ENCODE measurements at regions not wholly inside any gene's neighbourhood (a gene's known extent, or its start where the extent isn't known, plus 50 kb on each side); places are given as distances from the start of the nearest gene placed in this dataset.

GRCh38 chr10:81073155-81073554 lies 535.5 kb downstream of the SH2D4B start:
- ChIA-PET POLR2A (no interaction called here), CTCF (no interaction called here)

GRCh38 chr10:81081887-81082620 lies 544.4 kb downstream of the SH2D4B start:
- POLR2A ChIA-PET = no interaction called here
- CTCF ChIA-PET = no interaction called here

GRCh38 chr10:81082621-81083376 lies 545.1 kb downstream of the SH2D4B start:
- ChIA-PET CTCF (no interaction called here), POLR2A (no interaction called here)

- ChIA-PET POLR2A (no interaction called here), CTCF (no interaction called here)
Observed at GRCh38 chr10:81093056-81093455, 555.4 kb downstream of the SH2D4B start.

DNA sequence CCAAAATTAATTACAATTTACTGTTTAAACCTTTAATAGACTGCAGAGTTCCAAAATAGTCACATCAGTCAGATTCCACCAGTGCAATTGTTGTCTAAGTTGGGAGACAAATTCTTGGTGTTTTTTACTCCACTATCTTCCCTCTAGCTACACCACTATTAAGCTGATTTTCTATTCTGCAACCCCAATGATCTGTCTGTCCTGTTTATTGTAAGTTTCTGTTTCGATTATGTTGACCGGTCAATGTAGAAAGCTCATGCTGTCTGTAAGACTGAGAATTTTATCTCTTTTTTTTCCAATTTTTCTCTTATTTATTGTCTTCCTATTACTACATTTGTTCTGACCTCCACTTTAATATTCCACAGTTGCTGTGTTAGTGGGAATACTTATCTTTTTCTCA lies 557.5 kb downstream of the SH2D4B start:
- ChIA-PET POLR2A (no interaction called here), CTCF (no interaction called here)

- CTCF ChIA-PET = no interaction called here
- POLR2A ChIA-PET = no interaction called here
Observed at GRCh38 chr10:81096558-81096957, 558.9 kb downstream of the SH2D4B start.

DNA sequence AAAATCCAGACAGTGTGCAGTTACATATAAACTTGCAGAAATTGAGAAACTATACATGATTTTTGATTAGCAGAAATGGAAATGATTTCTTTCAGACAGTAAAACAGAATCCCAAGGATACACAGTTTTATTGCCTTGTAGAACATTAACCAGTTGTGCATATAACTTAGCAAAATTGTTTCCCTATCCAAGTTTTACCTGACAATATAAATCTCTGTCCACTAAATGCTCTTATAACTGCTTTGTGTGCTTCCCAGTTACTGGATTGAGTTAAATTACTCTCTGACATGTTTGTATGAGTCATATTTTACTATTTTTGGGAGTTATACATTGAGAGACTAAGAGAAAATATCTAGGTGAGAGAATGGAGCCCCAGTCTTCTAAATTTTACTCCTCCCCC lies 563.4 kb downstream of the SH2D4B start:
- ChIA-PET POLR2A (no interaction called here), CTCF (no interaction called here)

DNA sequence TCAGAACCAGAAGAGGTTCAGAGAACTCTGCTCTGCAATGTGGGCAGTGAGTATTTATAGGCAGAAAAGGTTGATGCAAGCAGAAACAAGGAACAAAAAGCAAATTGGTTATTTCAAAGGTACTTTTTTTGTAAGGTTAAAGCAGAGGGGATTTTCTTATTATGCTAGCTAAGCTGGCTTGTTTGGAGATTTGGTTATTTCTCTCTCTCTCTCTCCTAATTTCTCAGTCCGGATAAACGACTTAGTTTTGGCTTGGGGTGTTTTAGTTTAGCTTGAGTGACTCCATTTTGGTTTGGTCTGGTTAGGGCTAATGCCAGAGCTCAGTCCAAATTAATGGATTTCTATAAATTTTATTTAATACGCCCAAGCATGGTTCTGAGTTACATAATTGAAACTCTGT lies 566.8 kb downstream of the SH2D4B start:
- ChIA-PET CTCF (no interaction called here), POLR2A (no interaction called here)

DNA sequence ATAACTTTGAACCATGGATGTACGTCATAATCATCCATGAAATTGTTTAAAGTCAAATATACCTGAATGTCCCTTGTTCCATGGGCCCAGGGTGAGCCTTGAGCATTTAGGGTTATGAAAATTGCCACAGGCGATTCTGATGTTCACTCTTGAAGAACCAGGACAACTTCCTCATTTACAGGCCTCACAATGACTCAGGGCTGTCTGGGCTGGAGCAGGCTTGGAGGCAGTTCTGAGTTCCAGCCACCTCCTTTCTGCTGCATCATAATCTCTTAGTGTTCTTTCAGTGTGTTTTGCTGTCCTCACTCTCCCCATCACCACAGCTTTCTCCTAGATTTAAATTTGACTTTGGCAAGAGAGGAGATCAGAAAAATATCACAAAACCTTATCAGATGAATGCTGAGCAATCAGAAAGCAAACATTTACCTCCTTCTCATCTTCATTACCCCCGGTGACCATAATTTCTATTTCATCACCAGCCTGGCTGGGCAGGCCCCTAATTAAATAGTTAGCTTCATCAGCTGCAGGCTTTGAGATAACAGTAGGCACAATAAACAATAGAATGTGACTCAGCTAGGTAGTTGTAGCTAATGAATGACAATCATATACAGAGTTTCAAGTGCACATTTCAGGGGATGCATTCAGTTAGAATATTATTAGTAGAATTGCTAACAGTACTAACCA lies 571.0 kb downstream of the SH2D4B start:
- ChIA-PET CTCF (no interaction called here), POLR2A (no interaction called here)

DNA sequence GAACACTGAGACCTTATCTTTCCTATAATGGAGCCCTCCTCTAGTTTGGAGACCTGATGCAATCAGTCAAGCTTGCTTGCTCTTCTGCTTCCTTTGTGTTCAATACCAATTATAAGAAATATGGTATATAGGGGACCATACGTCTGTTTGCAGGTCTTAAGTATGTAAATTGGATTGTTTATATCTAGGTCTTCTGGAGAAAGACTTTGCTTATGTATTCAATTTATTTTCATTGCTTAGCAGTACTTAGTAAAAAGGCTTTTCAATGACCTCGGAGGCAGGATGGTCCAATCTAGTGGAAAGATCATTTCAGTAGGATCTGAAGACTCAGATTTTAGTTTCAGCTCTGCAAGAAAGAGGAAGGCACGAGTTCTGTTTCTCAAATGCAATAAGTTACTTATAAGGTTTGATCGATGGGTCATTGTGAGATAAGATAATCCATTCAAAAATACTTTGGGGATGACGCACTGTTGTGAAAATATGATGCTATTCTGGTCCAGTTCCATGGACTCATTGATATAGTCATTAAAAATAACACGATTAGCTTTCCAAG lies 571.6 kb downstream of the SH2D4B start:
- ChIA-PET POLR2A (no interaction called here), CTCF (no interaction called here)

DNA sequence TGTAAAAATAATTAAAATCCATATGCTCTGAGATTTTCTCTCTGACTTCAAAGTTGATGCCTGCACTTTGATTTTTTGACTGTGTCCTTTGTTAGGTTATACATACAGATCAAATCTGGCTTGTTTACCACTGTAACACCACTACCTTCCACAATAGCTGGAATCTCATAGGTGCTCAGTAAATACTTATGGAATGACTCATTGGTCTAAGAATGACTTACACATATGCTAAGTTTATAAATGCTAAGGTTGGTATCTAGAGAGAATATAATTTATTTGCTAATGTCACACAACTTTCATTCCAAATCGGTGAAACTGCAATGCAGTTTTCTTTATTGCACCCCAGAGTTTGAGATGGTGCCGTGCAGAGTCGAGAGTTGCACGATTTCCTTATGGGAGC lies 578.5 kb downstream of the SH2D4B start:
- ChIA-PET CTCF (no interaction called here), POLR2A (no interaction called here)

- ChIA-PET POLR2A (no interaction called here), CTCF (no interaction called here)
Observed at GRCh38 chr10:81116990-81117389, 579.3 kb downstream of the SH2D4B start.

DNA sequence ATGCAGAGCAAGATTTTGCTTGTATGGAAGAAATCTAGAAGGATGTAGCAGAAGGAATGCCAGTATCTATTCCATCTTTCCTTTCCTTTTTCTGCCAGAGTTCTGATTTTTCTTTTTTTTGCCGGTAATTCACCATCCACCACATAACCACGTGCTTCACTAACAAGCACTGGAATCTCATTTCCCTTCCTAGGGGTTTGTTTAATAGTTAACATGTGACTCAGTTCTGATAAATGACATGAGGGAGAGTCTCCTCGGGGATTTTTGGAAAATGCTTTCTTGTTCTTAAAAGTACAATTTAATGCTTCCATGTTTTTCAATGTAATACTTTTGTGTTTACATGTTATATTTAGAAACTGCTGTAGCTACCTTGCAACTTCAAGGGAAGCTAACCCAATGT lies 590.2 kb downstream of the SH2D4B start:
- ChIA-PET CTCF (no interaction called here), POLR2A (no interaction called here)

- ChIA-PET POLR2A (no interaction called here), CTCF (no interaction called here)
Observed at GRCh38 chr10:81130014-81130413, 592.3 kb downstream of the SH2D4B start.

- ChIA-PET CTCF (no interaction called here), POLR2A (no interaction called here)
Observed at GRCh38 chr10:81135851-81136250, 598.1 kb downstream of the SH2D4B start.

- CTCF ChIA-PET = no interaction called here
- POLR2A ChIA-PET = no interaction called here
Observed at GRCh38 chr10:81136261-81136660, 598.6 kb downstream of the SH2D4B start.

DNA sequence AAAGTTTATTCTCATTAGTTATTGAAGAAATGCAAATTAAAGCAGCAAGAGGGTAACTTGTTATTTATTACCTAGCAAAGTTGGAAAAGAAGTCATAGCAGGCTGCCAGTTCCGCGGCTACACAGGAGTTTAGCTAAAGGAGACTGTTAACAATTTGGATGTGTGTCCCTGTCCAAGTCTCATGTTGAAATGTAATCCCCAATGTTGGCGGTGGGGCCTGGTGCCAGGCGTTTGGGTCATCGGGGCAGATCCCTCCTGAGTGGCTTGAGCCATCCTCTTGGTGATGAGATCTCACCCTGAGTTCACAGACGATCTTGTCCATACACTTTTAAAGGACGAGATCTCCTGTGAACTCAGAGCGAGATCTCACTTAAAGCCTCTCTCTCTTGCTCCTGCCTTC lies 608.3 kb downstream of the SH2D4B start:
- CTCF ChIA-PET = no interaction called here

GRCh38 chr10:81146436-81146835 lies 608.7 kb downstream of the SH2D4B start:
- ChIA-PET POLR2A (no interaction called here), CTCF (no interaction called here)

More for the DNA sequence above, 608.3 kb downstream of the SH2D4B start:
- POLR2A ChIA-PET = no interaction called here

GRCh38 chr10:81152656-81153055 lies 615.0 kb downstream of the SH2D4B start:
- ChIA-PET CTCF (interaction anchor here (1.6 kb wide), 1 partner anchor 15 kb away, joined by 3 read pairs; no protein-coding TSS in a partner anchor), POLR2A (no interaction called here)

DNA sequence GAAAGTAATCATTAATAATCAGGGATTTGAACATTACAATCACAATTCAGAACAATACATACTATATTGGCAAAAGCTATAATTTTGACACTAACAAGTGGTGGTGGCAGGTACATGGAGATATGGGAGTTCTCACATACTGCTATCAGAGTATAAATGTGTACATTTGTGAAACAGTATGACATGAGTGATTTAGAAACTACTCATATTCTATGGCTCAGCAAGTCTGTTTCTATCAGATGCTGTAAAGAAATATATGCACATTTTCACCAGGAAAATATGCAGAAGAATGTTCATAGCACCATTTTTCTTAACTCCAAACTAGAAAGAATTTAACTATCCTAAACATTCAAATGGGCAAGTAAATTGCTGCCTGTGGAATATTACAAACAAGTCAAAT lies 620.0 kb downstream of the SH2D4B start:
- POLR2A ChIA-PET = no interaction called here
- CTCF ChIA-PET = no interaction called here

DNA sequence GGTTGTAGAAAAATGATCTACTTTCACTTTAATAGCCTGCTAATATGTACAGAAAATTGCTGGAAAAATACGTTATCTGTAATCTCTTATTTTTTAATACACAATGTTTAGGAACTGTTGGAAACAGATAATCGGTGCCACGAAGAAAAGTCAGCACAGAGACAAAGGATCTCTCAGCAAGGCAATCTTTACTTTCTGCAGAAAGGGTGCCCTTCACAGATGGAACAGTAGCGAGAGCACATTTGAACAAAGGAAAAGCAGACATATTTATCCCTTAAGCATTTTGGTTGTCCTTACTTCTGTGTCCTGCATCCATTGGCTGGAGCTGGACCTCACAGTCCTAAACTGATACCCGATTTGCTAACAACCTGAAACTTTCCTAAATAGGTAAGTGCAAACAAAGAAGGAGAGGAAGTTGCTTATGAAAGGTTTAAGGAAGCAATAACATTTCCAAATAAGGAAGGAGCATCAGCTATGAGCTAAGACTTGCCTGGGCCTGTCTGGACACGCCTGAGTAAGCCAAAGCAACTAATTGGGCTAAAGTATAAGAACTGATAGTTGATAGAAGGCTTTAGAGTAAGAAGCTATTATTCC lies 640.0 kb downstream of the SH2D4B start:
- CTCF ChIA-PET = no interaction called here
- POLR2A ChIA-PET = no interaction called here
